Naive thymus-derived CD8-positive, alpha-beta T cell (primary cell): ENCODE measurements at regions not wholly inside any gene's neighbourhood (a gene's known extent, or its start where the extent isn't known, plus 50 kb on each side); places are given as distances from the start of the nearest gene placed in this dataset.
"Not testable (repeated sequence)": the region's sequence is repeated elsewhere in the genome, so short reads cannot be mapped to it uniquely, and the experiment has no call there.

Source experiments
- ATAC-seq, 2 donors: fragments of 150-1000 bp; cut with Tn5 transposase in 1 of 2; sonication (Bioruptor Pico), chemical (Tn5 transposase) in 1 of 2; 1 replicate in 1 of 2; 2 replicates in 1 of 2; pipeline ENCODE4 v1.10.0; 2021; ENCODE audit warnings: mild to moderate bottlenecking in 2 of 2, moderate library complexity in 2 of 2
- POLR2A ChIA-PET: fragments of 350-600 bp; sonication (Branson Sonifier 250); formaldehyde crosslinking; loops from one replicate; lab custom pipeline; 2021; ENCODE audit warnings: antibody characterized with exemption; lab: Charles Lee
- DNase-seq, 10 donors: peaks; one replicate each; pipeline versions ENCODE4 v3.0.0 to v3.0.0-alpha.2; 2020 to 2022
- H3K27ac Mint-ChIP-seq, 10 donors: one replicate each; pipeline ENCODE4 v1.8.0; 2020 to 2022; ENCODE audit warnings: mild to moderate bottlenecking in 10 of 10, mixed read lengths in 10 of 10, moderate library complexity in 4 of 10, inconsistent platforms in 1 of 10
- H3K27me3 Mint-ChIP-seq, 5 donors: one replicate each; pipeline ENCODE4 v1.8.0; 2021 to 2022; ENCODE audit warnings: mixed read lengths in 5 of 5
- H3K36me3 Mint-ChIP-seq, 3 donors: one replicate each; pipeline ENCODE4 v1.8.0; 2020 to 2022; ENCODE audit warnings: mixed read lengths in 3 of 3, mild to moderate bottlenecking in 2 of 3, inconsistent platforms in 1 of 3
- H3K4me1 Mint-ChIP-seq, 4 donors: one replicate each; pipeline ENCODE4 v1.8.0; 2021 to 2022; ENCODE audit warnings: mixed read lengths in 4 of 4
- H3K4me3 Mint-ChIP-seq, 10 donors: one replicate each; pipeline ENCODE4 v1.8.0; 2020 to 2022; ENCODE audit warnings: mild to moderate bottlenecking in 10 of 10, mixed read lengths in 10 of 10, moderate library complexity in 6 of 10, inconsistent platforms in 1 of 10
- H3K9me3 Mint-ChIP-seq, 9 donors: one replicate each; pipeline ENCODE4 v1.8.0; 2020 to 2022; ENCODE audit warnings: mixed read lengths in 9 of 9, mild to moderate bottlenecking in 3 of 9, inconsistent platforms in 1 of 9, moderate library complexity in 1 of 9

DNA sequence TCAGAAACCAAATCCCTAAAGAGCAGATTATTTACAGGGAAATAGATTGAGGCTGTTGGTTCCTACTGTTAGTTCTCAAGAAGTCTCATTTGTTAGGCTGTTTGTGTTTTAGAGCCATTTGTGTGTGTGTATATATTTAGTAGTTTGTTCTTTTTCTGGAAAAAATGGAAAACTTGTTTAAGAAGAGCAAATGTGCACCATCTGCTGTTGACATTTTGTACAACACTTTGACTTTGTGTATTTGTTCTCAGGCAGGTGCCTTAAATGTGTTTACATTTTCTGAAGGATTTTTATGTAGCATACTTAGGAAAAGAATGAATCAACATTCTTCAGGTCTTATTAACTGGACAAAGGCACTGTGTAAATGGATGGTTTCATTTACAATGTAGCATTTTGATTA, 163.7 kb upstream of the FOLH1 start:
- DNase-seq, ATAC-seq, H3K4me3 Mint-ChIP-seq, H3K36me3 Mint-ChIP-seq, H3K27ac Mint-ChIP-seq, H3K27me3 Mint-ChIP-seq, POLR2A ChIA-PET, H3K4me1 Mint-ChIP-seq: not testable (repeated sequence)
- H3K9me3 Mint-ChIP-seq = peaks cover 0 to 19% (median 2%) of the 10 kb centered on the region in 9 donors

DNA sequence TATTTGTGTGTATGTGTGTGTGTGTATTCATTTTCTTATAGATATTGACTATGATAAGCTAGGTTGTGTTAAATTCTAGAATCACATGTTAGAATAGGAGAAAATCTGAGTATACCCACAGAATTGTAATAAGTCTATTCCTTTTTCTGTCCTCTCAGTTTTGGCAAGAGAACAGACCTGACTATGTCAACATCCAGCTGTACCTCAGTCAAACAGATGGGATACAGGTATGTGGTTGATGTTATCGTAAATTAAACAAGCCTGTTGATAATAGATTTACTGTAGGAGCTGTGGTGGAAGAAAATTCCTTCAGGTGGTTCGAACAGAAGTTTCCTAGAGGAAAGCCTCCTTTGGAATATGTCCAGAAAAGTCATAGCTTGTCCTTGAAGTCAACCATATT, 160.2 kb upstream of the FOLH1 start:
- H3K36me3 Mint-ChIP-seq, H3K27me3 Mint-ChIP-seq, ATAC-seq, DNase-seq, POLR2A ChIA-PET, H3K4me3 Mint-ChIP-seq, H3K27ac Mint-ChIP-seq, H3K4me1 Mint-ChIP-seq: not testable (repeated sequence)
- peaks cover 0 to 18% (median 2%) of the 10 kb centered on the region in 9 donors for H3K9me3 Mint-ChIP-seq

DNA sequence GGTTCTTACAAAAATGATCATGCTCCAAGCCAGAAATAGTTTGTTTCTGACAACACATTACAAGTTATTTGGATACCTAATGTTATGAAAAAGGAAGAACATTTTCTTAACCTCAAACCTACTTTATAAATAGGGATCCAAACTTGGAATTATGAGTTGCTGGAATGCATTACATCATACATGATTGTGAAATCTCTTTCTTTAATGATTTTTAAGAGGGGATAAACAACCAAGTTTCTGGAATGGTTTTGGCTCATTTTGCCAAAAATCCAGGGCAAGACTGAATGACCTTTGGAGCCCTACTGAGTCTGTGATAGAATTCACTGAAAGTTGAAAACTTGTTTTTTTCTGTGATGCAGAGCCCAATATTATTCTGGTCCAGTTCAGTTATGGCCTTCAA, 157.0 kb upstream of the FOLH1 start:
- H3K27ac Mint-ChIP-seq, H3K4me1 Mint-ChIP-seq, DNase-seq, H3K4me3 Mint-ChIP-seq, POLR2A ChIA-PET, H3K36me3 Mint-ChIP-seq, ATAC-seq, H3K27me3 Mint-ChIP-seq: not testable (repeated sequence)
- H3K9me3 Mint-ChIP-seq = peaks cover 0 to 16% (median 4%) of the 10 kb centered on the region in 9 donors

DNA sequence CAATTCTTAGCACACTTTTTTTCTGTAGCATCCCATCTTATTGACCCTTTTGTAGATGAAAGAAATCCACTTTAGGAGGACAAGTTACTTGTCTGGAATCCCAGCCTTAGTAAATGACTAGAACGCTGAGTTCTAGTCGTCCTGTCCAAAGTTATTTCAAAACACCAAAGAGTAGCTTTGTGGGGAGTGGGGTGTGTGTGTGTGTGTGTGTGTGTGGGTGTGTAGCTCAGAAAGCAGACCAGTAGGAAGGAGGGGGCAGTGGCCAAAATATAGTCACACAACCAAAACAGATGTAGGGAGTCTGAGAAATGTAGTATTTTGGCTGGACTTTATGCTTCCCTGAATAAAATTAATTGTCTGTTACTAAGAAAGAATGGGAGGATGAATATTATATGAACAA, 154.6 kb upstream of the FOLH1 start:
- H3K4me3 Mint-ChIP-seq, H3K27me3 Mint-ChIP-seq, H3K4me1 Mint-ChIP-seq, DNase-seq, H3K27ac Mint-ChIP-seq, POLR2A ChIA-PET, H3K36me3 Mint-ChIP-seq, ATAC-seq: not testable (repeated sequence)
- peaks cover 2 to 11% (median 5%) of the 10 kb centered on the region in 9 donors for H3K9me3 Mint-ChIP-seq

DNA sequence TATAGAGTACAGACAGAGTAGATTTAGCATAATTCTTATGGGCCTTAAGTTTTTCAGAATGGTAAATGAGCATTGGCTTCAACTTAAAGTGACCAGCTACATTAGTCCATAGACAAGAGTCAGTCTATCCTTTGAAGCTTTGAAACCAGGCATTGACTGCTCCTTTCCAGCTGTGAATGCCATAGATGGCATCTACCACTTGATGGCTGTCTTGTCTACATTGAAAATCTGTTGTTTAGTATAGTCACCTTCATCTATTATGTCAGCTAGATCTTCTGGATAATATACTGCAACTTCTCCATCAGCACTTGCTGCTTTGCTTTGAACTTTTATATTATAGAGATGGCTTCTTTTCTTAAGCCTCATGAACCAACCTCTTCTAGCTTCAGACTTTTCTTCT, 146.1 kb upstream of the FOLH1 start:
- H3K9me3 Mint-ChIP-seq, H3K4me1 Mint-ChIP-seq, POLR2A ChIA-PET, H3K36me3 Mint-ChIP-seq, H3K4me3 Mint-ChIP-seq, DNase-seq, H3K27me3 Mint-ChIP-seq, H3K27ac Mint-ChIP-seq, ATAC-seq: not testable (repeated sequence)

DNA sequence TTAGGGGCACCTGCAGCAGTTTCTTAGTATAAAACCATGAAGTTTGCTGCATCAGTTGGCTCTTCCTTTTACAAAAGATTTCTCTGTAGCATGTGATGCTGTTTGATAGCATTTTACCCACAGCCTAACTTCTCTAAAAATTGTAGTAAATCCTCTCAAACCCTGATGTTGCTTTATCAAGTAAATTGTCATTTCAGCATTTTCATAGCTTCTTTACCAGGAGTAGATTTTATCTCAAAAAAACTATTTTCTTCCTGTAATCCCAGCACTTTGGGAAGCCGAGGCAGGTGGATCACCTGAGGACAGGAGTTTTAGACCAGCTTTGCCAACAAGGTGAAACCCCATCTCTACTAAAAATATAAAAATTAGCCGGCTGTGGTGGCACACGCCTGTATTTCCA, 144.5 kb upstream of the FOLH1 start:
- H3K27ac Mint-ChIP-seq, H3K36me3 Mint-ChIP-seq, H3K27me3 Mint-ChIP-seq, POLR2A ChIA-PET, H3K9me3 Mint-ChIP-seq, H3K4me3 Mint-ChIP-seq, H3K4me1 Mint-ChIP-seq, ATAC-seq, DNase-seq: not testable (repeated sequence)

DNA sequence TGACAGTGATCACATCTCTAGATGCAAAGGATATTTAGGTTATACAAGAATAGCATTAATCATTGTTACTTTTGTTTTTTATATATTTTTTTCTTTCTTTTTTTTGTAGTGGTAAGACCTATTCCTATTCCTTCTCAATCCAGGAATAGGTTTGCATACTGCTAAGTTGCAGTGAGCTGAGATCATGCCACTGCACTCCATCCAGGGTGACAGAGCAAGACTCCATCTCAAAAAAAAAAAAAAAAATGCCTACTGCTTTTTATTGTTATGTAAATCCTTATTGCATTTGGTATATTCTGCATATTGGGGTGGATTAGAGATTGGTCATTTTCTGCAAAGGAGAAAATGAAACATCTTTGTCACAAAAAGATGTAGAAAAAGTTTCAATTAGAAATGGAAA, 138.2 kb upstream of the FOLH1 start:
- H3K4me1 Mint-ChIP-seq, POLR2A ChIA-PET, H3K4me3 Mint-ChIP-seq, H3K27me3 Mint-ChIP-seq, ATAC-seq, H3K9me3 Mint-ChIP-seq, H3K27ac Mint-ChIP-seq, DNase-seq, H3K36me3 Mint-ChIP-seq: not testable (repeated sequence)

DNA sequence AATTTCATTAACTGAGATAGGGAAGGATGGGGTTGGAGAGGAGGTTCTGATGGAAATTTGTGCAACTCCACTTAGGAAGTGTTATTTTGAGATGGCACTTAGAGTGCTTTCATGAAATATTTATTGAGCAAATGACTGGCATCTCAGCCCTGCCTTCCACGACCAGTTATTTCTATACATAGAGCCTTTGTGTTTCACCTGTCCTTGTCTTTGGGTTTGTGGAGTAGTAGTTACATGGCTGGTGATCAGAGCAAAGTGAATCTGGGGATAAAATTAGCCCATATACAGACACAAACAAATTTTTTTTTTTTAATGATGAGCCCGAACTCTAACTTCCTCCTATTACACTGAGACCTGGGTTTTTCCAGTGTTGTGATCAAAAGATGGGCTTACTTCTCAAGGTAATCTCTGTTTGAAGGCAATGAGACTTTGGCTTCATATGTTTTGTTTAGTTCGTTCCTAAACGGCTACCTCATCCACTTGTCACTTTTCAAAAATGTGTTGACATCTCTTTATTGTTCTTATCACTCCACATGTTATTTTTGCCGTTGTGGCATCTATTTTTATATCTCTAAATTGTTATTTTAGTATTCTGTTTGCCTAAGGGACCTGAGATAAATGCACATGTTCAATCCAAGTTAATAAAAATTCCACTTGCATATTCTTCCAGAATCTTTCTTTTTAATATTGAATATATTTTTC, 120.2 kb upstream of the FOLH1 start:
- H3K9me3 Mint-ChIP-seq = peaks cover 0 to 26% (median 4%) of the 10 kb centered on the region in 9 donors
- H3K27ac Mint-ChIP-seq, H3K27me3 Mint-ChIP-seq, H3K36me3 Mint-ChIP-seq, H3K4me1 Mint-ChIP-seq, POLR2A ChIA-PET, H3K4me3 Mint-ChIP-seq, DNase-seq, ATAC-seq: not testable (repeated sequence)

DNA sequence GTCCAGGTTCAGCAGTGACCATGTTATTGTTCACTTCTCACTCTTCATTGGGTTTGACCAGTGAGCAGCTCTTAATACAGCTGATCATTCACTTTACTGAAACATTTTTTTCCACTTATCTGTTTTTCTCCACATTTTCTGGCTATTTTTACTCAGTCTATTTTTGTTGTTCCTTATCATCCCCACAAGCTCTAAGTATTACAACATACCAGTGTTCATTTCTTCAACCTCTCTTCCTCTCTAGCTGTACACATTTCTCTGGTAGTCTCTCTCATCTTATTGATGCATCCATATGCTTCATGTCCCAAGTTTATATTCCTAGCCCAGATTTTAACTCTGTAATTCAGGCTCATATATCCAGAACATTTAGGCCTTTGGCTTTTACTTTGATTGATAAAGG, 119.4 kb upstream of the FOLH1 start:
- DNase-seq, H3K27me3 Mint-ChIP-seq, H3K4me3 Mint-ChIP-seq, POLR2A ChIA-PET, H3K36me3 Mint-ChIP-seq, H3K27ac Mint-ChIP-seq, H3K4me1 Mint-ChIP-seq, ATAC-seq: not testable (repeated sequence)
- H3K9me3 Mint-ChIP-seq = peaks cover 0 to 26% (median 1%) of the 10 kb centered on the region in 9 donors

DNA sequence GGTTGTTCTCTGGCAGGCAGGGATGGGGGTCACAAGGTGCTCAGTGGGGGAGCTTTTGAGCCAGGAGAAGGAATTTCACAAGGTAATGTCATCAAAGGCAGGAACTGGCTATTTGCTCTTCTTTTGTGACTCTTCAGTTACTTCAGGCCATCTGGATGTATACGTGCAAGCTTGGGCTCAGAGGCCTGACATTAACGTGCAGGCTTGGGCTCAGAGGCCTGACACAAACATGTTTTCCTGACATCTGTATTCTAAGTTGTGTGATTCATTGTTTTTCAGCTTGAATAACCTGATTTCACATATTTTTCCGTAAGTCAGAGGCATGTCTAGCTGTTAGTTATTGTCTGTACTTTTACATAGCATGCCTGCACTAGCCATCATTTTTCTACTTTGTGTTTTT, 118.2 kb upstream of the FOLH1 start:
- H3K4me1 Mint-ChIP-seq, DNase-seq, H3K27me3 Mint-ChIP-seq, ATAC-seq, H3K27ac Mint-ChIP-seq, POLR2A ChIA-PET, H3K4me3 Mint-ChIP-seq, H3K36me3 Mint-ChIP-seq: not testable (repeated sequence)
- H3K9me3 Mint-ChIP-seq = peaks cover 0 to 26% (median 1%) of the 10 kb centered on the region in 9 donors

DNA sequence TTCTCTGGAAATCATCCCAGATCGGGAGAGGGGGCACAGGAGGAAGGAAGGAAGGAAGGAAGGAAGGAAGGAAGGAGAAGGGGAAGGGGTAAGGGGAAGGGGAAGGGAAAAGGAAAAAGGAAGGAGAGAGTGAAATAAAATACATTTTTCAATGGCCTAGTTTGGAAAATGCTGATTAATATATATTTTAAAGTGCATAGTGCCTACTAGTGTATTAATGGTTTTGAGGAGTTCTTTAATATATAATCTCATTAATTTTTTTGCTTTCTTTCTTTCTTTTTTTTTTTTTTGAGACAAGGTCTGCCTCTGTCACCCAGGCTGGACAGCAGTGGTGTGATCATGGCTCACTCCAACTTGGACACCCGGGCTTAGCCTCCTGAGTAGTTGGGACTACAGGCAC, 107.8 kb upstream of the FOLH1 start:
- Mint-ChIP-seq H3K4me1 (no peaks in the 10 kb centered on the region), H3K9me3 (peaks cover 2 to 17% (median 11%) of the 10 kb centered on the region in 9 donors)

DNA sequence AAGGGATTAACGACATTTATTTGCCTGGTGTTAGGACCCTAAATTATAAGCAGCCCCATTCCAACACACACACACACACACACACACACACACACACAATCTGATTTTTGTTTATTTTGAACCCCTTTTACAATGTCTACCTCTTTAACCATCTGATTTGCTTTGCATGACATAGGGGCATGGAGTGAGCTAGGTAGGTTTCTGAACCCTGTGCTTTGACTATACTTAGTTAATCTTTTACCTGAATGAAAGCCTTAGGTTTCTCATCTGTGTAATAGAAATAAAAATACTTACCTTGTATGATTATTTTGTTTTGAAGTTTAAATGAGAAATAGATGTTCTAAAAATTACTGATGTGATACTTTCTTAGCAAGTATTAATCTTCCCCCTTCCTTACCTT, 94.7 kb upstream of the FOLH1 start:
- H3K36me3 Mint-ChIP-seq = no peaks in the 10 kb centered on the region
- no peak overlapping the region for H3K4me3 Mint-ChIP-seq
- H3K9me3 Mint-ChIP-seq = peaks cover 0 to 8% (median 1%) of the 10 kb centered on the region in 9 donors
- DNase-seq = no peak
- no peaks in the 10 kb centered on the region for H3K4me1 Mint-ChIP-seq
- H3K27me3 Mint-ChIP-seq = no peaks in the 10 kb centered on the region
- POLR2A ChIA-PET = no interaction called here
- no peak for ATAC-seq
- H3K27ac Mint-ChIP-seq = no peak overlapping the region

More for the DNA sequence above, 107.8 kb upstream of the FOLH1 start:
- no peak overlapping the region for H3K27ac Mint-ChIP-seq
- H3K4me3 Mint-ChIP-seq = no peak overlapping the region
- POLR2A ChIA-PET = no interaction called here
- ATAC-seq (no peak), DNase-seq (no peak)
- H3K36me3 Mint-ChIP-seq = no peaks in the 10 kb centered on the region
- no peaks in the 10 kb centered on the region for H3K27me3 Mint-ChIP-seq

DNA sequence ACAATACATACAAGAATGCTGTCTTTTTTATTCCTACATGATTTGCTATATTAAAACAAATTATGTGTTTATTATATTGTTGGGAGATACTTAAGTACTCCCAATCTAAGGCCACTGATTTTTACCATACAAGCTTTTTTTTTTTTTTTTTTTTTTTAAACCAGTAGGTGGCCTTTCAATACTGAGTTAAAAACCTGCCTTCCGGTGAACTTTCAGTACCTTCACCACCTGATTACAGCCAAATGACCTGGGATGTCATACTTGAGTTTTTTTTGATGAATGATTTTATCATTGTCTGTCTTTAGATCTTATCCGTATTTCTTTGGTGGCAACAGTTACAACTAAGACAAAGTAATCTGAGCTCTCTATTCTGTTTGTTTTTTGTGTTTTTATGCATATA, 94.0 kb upstream of the FOLH1 start:
- H3K9me3 Mint-ChIP-seq = peaks cover 0 to 9% (median 4%) of the 10 kb centered on the region in 9 donors

DNA sequence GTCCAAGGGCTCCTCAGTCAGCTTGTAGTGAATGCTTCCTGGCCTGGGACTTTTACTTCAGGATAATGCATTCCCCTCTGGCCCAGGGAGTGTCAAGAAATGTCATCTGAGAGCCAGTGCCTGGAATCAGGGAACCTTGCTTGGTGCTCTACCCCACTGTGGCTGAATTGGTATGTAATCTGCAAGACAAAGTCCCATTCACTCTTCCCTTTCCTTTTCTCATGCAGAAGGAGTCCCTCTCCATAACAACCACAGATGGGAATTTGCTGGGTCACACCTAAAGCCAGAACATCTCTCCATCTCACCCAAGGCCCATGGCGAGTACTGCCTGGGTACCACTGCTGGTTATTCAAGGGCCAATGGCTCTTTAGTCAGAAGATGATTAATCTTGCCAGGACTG, 89.6 kb upstream of the FOLH1 start:
- H3K4me1 Mint-ChIP-seq, H3K27ac Mint-ChIP-seq, POLR2A ChIA-PET, DNase-seq, H3K36me3 Mint-ChIP-seq, H3K4me3 Mint-ChIP-seq, ATAC-seq, H3K27me3 Mint-ChIP-seq: not testable (repeated sequence)
- H3K9me3 Mint-ChIP-seq = peaks cover 0 to 26% (median 4%) of the 10 kb centered on the region in 9 donors

More for the DNA sequence above, 94.0 kb upstream of the FOLH1 start:
- DNase-seq = no peak
- no peak for ATAC-seq
- H3K36me3 Mint-ChIP-seq = no peaks in the 10 kb centered on the region
- H3K27ac Mint-ChIP-seq = no peak overlapping the region
- H3K4me1 Mint-ChIP-seq = no peaks in the 10 kb centered on the region
- no peaks in the 10 kb centered on the region for H3K27me3 Mint-ChIP-seq
- POLR2A ChIA-PET = no interaction called here
- H3K4me3 Mint-ChIP-seq = no peak overlapping the region
